ENCODE measurements at regions not wholly inside any gene's neighbourhood (a gene's known extent, or its start where the extent isn't known, plus 50 kb on each side); places are given as distances from the start of the nearest gene placed in this dataset.

DNA sequence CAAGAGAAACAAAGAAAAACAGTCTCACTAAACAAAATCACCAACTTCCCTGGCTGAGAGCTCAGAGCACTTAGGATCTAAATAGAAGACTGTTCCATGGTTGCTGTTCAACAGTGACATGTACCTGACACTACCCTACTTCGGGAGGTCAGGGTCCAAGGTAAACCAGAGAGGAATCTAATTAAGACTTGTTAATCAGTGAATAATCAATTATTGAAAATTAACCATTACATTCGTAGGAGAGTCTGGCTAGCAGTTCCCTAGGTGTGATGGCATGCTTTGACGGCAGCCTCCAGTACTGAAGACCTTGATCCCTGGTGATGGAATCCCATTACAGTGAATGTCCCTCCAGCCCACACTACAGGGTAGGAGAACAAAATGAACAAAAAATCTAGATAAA lies 154.0 kb upstream of the AFDN start:
- intact Hi-C loops (cut with DNase I): no loop called here
- H3K4me1 ChIP-seq: no peaks in the 10 kb centered on the region

GRCh38 chr6:167673946-167674345 lies 152.8 kb upstream of the AFDN start:
- Histone ChIP-seq H3K4me1 (peaks cover 0 to 3% of the 10 kb centered on the region in 2 donors), H3K36me3 (no peaks in the 10 kb centered on the region), H3K27me3 (no peaks in the 10 kb centered on the region), H3K9me3 (no peaks in the 10 kb centered on the region), H3K4me3 (no peak overlapping the region), H3K27ac (no peak overlapping the region)
- intact Hi-C loops (cut with DNase I): no loop called here
- no peak for DNase-seq (ENCODE audit: low spot score in 2 of 2)
- TF ChIP-seq, protein P1, sequence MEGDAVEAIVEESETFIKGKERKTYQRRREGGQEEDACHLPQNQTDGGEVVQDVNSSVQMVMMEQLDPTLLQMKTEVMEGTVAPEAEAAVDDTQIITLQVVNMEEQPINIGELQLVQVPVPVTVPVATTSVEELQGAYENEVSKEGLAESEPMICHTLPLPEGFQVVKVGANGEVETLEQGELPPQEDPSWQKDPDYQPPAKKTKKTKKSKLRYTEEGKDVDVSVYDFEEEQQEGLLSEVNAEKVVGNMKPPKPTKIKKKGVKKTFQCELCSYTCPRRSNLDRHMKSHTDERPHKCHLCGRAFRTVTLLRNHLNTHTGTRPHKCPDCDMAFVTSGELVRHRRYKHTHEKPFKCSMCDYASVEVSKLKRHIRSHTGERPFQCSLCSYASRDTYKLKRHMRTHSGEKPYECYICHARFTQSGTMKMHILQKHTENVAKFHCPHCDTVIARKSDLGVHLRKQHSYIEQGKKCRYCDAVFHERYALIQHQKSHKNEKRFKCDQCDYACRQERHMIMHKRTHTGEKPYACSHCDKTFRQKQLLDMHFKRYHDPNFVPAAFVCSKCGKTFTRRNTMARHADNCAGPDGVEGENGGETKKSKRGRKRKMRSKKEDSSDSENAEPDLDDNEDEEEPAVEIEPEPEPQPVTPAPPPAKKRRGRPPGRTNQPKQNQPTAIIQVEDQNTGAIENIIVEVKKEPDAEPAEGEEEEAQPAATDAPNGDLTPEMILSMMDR (IDR thresholded peaks at IDR 0.05): no peak

More for the DNA sequence above, 154.0 kb upstream of the AFDN start:
- H3K36me3 ChIP-seq: no peaks in the 10 kb centered on the region
- H3K9me3 ChIP-seq: no peaks in the 10 kb centered on the region
- no peak overlapping the region for H3K27ac ChIP-seq
- TF ChIP-seq, protein P1 (IDR thresholded peaks at IDR 0.05): no peak
- no peaks in the 10 kb centered on the region for H3K27me3 ChIP-seq
- H3K4me3 ChIP-seq: no peak overlapping the region
- DNase-seq (ENCODE audit: low spot score in 2 of 2): no peak

DNA sequence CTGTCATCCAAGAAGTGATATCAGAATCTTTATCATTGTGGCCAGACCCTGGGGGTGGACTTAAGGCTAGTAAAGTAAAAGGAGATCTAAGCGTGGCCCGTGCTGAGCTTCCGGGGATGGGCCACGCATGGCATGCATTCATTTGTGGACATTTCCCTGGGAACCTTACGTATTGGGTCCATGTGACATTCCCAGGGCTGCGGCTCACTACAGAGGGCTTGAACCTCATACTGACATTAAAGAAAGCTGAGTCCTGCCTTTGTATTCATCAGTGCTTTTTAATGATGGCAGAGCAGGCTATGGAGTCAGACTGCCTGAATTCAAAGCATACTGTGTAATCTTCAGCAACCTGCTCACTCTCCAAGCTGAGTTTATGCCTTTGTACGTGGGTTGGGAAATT lies 152.2 kb upstream of the AFDN start:
- Histone ChIP-seq H3K36me3 (no peaks in the 10 kb centered on the region), H3K27ac (no peak overlapping the region), H3K9me3 (no peaks in the 10 kb centered on the region), H3K4me3 (no peak overlapping the region), H3K4me1 (peaks cover 0 to 3% of the 10 kb centered on the region in 2 donors), H3K27me3 (no peaks in the 10 kb centered on the region)
- DNase-seq (ENCODE audit: low spot score in 2 of 2): no peak
- intact Hi-C loops (cut with DNase I): no loop called here
- TF ChIP-seq, protein P1 (IDR thresholded peaks at IDR 0.05): no peak

DNA sequence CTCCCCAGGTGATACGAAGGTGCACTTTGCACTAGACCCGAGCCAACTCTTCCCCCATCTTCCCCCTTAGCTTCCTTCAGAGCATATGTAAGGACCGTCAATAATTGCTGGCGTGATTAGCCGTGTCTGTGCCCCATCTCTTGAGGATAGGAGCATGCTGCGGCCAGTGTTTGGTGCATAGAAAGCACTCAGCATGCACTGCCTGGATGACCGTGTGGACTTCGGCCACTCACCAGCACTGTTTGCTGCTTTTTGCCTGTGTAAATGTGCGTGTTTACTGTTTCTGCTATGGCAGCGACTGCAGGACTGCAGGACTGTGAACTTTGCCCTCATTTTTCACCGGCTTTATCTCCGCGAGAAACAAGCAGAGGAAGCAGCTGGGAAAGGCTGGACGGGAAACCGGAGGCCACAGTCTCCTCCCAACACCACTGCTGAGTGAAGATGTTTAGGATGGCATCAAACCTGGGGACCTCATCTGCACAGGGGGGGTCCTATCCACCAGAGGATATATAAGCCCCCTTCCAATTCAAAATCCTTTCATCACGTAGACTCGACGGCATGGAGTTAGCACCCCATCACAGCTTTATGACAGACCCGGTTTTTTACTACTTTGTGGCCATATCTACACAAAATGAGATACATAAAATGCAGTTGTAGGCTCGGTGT lies 150.6 kb upstream of the AFDN start:
- H3K4me1 ChIP-seq: peaks cover 0 to 3% of the 10 kb centered on the region in 2 donors
- no peak overlapping the region for H3K4me3 ChIP-seq
- intact Hi-C loops (cut with DNase I): no loop called here
- TF ChIP-seq, protein P1 (IDR thresholded peaks at IDR 0.05): no peak
- no peaks in the 10 kb centered on the region for H3K27me3 ChIP-seq
- no peaks in the 10 kb centered on the region for H3K9me3 ChIP-seq
- DNase-seq (ENCODE audit: low spot score in 2 of 2): no peak
- no peak overlapping the region for H3K27ac ChIP-seq
- H3K36me3 ChIP-seq: no peaks in the 10 kb centered on the region

DNA sequence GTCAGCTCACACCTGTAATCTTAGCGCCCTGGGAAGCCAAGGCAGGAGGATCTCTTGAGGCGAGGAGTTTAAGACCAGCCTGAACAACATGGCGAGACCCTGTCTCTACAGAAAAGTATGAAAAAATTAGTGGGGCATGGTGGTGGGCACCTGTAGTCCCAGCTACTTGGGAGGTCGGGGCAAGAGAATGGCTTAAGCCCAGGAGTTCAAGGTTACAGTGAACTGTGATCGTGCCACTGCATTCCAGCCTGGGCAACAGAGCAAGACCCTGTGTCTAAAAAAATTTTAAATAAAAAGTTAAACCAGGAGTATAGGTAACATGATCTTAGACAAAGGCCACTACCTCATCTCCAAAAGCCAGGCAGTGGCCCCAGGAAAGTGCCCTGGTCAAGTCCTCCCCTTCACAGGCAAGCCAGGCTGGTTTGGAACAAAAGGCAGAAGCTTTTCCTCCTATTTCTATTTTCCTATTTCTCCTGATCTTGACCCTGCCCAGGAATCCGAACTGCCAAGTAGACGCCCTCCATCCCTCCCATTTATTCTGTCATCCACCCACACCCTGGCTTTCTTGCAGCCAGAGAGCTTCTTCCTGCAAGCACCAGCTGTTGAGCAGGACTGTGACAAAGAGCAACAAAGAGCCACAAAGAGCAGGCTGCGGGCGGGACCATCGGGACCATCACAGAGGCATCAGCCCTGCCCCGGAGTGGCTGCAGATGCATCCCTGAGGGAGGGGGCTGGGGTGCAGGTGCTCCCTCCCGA lies 149.9 kb upstream of the AFDN start:
- intact Hi-C loops (cut with DNase I): no loop called here
- no peaks in the 10 kb centered on the region for H3K27me3 ChIP-seq
- TF ChIP-seq, protein P1 (IDR thresholded peaks at IDR 0.05): no peak
- H3K36me3 ChIP-seq: no peaks in the 10 kb centered on the region
- H3K4me1 ChIP-seq: peaks cover 0 to 3% of the 10 kb centered on the region in 2 donors
- DNase-seq (ENCODE audit: low spot score in 2 of 2): no peak
- no peaks in the 10 kb centered on the region for H3K9me3 ChIP-seq
- H3K4me3 ChIP-seq: no peak overlapping the region
- no peak overlapping the region for H3K27ac ChIP-seq

Data from ascending aorta (tissue), 2 donors.